C4-2B (cell line): ENCODE measurements at regions not wholly inside any gene's neighbourhood (a gene's known extent, or its start where the extent isn't known, plus 50 kb on each side); places are given as distances from the start of the nearest gene placed in this dataset.

Experiments
- H3K27ac ChIP-seq: fragments of 450-650 bp; 2 replicates; pipeline ENCODE4 v1.5.1; 2017
- CTCF ChIP-seq: fragments of 450-650 bp; conservative IDR thresholded peaks from 2 replicates; pipeline ENCODE4 v1.5.1; 2017; ENCODE audit warnings: mild to moderate bottlenecking
- ZFX ChIP-seq: fragments of 450-650 bp; IDR thresholded peaks from 2 replicates; pipeline ENCODE4 v1.6.1; 2017

- no peak overlapping the region for H3K27ac ChIP-seq
- TF ChIP-seq CTCF (no peak), ZFX (no peak)
Measured at GRCh38 chr2:104444889-104445288, 409.0 kb upstream of the POU3F3 start.

GRCh38 chr2:104447831-104448434 lies 406.0 kb upstream of the POU3F3 start:
- TF ChIP-seq CTCF (peak; percentile 33), ZFX (no peak)
- H3K27ac ChIP-seq: no peak overlapping the region

- no peak overlapping the region for H3K27ac ChIP-seq
- TF ChIP-seq ZFX (no peak), CTCF (no peak)
Measured at GRCh38 chr2:104448661-104449440, 405.1 kb upstream of the POU3F3 start.

GRCh38 chr2:104452558-104452957 lies 401.4 kb upstream of the POU3F3 start:
- TF ChIP-seq ZFX (no peak), CTCF (no peak)
- H3K27ac ChIP-seq: no peak overlapping the region

GRCh38 chr2:104462731-104463130 lies 391.2 kb upstream of the POU3F3 start:
- TF ChIP-seq ZFX (no peak), CTCF (no peak)
- H3K27ac ChIP-seq: no peak overlapping the region

- TF ChIP-seq ZFX: no peak
- no peak for TF ChIP-seq CTCF
- H3K27ac ChIP-seq: no peak overlapping the region
Measured at GRCh38 chr2:104465981-104466380, 387.9 kb upstream of the POU3F3 start.

- no peak for TF ChIP-seq ZFX
- TF ChIP-seq CTCF: no peak
- no peak overlapping the region for H3K27ac ChIP-seq
Measured at GRCh38 chr2:104468846-104469245, 385.1 kb upstream of the POU3F3 start.
